Retinal pigment epithelial cell (primary cell): ENCODE measurements at regions not wholly inside any gene's neighbourhood (a gene's known extent, or its start where the extent isn't known, plus 50 kb on each side); places are given as distances from the start of the nearest gene placed in this dataset.

Experiments used
- DNase-seq: peaks from one replicate; pipeline ENCODE4 v3.0.0-alpha.2; 2010; ENCODE audit warnings: low read depth
- H3K4me3 ChIP-seq: 2 replicates; pipeline ENCODE4 v1.5.1; 2011; ENCODE audit warnings: mild to moderate bottlenecking, low read length, control low read depth, moderate library complexity
- CTCF ChIP-seq: conservative IDR thresholded peaks from 2 replicates; pipeline ENCODE4 v1.5.1; 2011; ENCODE audit warnings: low read depth, low read length, control low read depth, inconsistent platforms

GRCh38 chr6:4349323-4349722 is 213.9 kb upstream of the ECI2 start:
- no peak overlapping the region for H3K4me3 ChIP-seq
- no peak for TF ChIP-seq CTCF
- DNase-seq, result no peak

GRCh38 chr6:4348462-4349112 is 213.2 kb upstream of the ECI2 start:
- no peak for DNase-seq
- H3K4me3 ChIP-seq, result no peak overlapping the region
- no peak for TF ChIP-seq CTCF

- H3K4me3 ChIP-seq, result no peak overlapping the region
- DNase-seq, result no peak
- no peak for TF ChIP-seq CTCF
Measured at GRCh38 chr6:4347877-4348276, 212.5 kb upstream of the ECI2 start.

GRCh38 chr6:4346659-4347333 is 211.4 kb upstream of the ECI2 start:
- no peak for DNase-seq

GRCh38 chr6:4345543-4345942 is 210.2 kb upstream of the ECI2 start:
- TF ChIP-seq CTCF, result no peak
- H3K4me3 ChIP-seq, result no peak overlapping the region
- no peak for DNase-seq

More at GRCh38 chr6:4346659-4347333, 211.4 kb upstream of the ECI2 start:
- H3K4me3 ChIP-seq, result no peak overlapping the region
- no peak for TF ChIP-seq CTCF

GRCh38 chr6:4344317-4344899 is 209.0 kb upstream of the ECI2 start:
- DNase-seq, result no peak
- TF ChIP-seq CTCF, result no peak
- H3K4me3 ChIP-seq, result no peak overlapping the region
